Activated CD8-positive, alpha-beta memory T cell treated with anti-CD3 and anti-CD28 coated beads for 1 hour (primary cell): ENCODE measurements at regions not wholly inside any gene's neighbourhood (a gene's known extent, or its start where the extent isn't known, plus 50 kb on each side); places are given as distances from the start of the nearest gene placed in this dataset.

ENCODE experiments used
- DNase-seq, 2 donors: peaks; one replicate each; pipeline ENCODE4 v3.0.0-alpha.2; 2020; ENCODE audit warnings: low read depth in 1 of 2; ENCODE audit errors: extremely low read depth in 1 of 2

DNA sequence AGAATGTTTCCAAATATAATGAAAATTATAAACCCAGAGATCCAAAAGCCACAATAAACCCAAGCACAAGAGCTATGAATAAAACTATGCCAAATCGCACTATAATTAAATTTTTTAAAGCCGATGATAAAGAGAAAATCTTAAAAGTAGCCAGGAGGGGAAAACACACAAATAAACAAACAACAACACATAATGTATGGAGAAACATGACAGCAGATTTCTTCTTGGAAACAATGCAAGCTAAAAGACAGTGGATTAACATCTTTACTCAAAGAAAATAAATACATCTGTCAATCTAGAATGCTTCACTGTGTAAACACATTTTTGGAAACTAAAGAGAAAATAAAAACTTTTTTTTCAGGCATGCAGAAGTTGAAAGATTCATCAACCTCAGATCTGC lies 53.0 kb upstream of the SMOX start:
- DNase-seq, result no peak

DNA sequence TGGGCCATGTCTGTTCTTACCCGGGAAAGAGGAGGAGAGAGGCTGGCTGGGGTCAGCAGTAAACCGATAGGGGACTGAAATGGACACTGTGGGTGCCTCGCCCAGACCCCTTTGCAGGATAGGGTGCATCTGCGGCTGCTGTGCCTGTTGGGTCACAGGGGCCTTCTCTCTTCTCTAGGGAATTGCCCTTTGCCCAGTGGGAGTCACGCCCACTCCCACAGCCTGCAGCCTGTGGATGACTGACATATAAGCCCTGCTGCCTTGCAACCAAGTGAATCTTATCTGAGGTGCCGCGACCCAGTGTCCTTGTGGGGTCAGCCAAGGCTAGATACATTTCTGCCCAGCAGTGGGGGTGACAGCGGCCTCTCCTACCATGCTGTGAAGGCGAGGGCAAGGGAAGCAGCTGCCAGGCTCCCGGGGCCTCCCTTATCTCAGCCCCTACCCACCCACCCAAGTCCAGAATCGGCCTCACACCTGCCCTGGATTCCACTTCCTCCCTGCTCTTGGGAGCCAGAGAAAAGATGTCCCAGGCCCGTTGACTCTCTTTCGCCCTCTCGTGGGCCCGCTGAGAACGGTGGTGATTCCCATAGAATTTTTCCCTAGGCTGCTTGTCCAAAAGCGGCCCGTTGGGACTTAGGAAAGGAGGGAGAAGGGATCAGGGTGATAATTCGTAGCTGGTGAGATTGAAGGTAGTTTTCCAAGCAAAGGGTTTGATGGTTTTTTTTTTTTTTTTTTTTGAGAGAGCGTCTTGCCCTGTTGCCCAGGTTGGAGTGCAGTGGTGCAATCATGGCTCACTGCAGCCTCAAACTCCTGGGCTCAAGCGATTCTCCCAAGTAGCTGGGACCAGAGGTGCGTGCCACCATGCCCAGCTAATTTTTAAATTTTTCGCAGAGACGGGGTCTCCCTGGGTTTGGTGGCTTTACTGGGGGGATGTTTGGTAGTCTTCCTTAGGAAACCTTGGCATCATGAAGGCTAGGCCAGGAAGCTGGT lies 56.8 kb upstream of the SMOX start:
- DNase-seq, result peak in 1 of 2 donors; percentile 20

DNA sequence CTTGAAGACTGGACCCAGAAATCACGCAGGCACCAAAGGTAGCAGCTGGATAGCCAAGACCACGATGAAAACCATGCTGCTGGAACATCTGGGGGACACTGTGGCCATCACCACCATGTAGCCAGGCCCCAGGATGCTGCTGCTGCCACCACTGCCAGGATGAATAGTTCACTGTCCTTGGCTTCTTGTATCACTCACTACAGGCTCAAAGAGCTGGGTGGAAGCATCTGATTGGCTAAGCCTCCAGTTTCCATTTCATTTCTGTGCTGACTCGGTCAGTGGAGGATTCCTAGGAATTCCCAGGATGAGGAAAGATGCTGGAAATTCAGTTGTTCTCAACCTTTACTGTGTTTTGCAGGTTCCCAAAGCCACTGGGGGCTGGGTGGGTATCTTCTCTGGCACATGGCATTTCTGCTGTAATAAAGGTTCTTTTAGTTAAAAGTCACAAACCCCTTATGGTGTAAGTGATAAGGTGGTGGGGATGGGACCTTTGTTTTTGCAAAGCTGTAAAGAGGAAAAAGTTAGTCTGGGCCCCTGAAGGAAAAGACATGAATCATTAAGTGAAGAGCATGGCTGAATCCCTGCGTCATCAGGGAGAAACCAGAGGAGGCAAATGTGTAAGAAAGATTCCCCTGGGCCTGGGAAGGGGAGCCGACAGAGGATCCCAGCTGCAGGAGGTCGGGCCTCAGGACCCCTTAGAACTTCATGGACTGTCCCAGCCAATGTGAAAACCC lies 57.7 kb upstream of the SMOX start:
- DNase-seq, result no peak

DNA sequence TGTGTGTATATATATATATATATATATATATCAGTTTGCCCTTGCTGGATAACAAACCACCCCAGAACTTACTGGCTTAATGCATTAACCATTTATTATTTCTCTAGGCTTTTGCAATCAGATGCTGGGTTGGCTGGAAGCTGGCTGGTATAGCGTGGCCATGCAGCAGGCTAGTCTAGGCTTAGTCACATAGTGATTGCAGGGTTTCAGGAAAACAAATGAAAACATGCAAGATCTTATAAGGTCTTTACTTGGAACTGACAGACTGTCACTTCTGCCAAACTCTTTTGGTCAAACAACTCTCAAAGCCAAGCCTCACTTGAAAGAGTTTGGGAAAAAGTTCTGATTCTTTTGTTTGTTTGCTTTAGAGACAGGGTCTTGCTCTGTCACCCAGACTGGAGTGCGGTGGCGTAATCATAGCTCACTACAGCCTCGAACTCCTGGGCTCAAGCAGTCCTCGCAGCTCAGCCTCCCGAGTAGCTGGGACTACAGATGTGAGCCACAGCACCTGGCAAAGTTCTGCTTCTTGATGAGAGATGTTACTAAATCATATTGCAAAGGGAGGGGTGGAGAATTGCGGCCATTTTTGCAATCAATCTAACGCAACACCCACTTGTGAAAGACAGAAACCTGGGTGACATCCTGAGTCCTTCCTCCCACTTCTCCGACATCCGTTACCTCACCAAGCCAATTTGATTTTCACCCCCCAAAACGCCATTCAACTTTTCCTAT lies 58.7 kb upstream of the SMOX start:
- DNase-seq, result no peak

DNA sequence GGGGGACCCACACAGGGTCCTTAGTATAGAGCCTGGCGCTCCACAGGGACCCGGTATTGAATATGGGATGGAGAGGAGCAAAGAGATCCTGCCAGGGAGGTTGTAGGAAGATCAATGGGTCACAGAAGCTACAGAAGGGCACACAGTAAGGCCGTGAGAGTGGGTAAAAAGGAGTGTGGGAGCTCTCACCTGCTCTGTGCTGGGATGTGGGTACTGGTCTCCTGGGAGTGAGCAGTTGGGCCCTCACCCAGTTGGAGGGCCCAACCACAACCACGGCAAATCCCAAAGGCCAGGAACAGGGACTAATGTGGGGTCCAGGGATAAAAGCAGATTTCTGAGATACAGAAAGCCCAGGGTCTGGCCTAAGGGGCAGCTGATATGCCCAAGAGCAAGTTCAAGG lies 59.9 kb upstream of the SMOX start:
- no peak for DNase-seq

DNA sequence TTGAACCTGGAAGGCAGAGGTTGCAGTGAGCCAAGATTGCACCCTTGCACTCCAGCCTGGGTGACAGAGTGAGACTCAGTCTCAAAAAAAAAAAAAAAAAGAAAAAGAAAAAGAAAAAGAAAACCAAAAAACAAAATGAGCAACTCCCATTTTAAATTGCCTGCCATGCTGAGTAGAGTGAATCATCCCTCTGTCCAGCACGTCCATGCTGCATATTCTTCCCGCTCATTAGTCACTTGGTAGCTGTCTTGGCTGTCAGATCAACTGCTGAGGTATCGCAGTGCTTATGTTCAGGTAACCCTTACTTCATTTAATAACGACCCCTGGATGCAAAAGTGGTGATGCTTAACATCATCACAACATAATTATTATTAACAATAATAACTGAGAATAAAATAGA lies 60.7 kb upstream of the SMOX start:
- DNase-seq, result no peak

DNA sequence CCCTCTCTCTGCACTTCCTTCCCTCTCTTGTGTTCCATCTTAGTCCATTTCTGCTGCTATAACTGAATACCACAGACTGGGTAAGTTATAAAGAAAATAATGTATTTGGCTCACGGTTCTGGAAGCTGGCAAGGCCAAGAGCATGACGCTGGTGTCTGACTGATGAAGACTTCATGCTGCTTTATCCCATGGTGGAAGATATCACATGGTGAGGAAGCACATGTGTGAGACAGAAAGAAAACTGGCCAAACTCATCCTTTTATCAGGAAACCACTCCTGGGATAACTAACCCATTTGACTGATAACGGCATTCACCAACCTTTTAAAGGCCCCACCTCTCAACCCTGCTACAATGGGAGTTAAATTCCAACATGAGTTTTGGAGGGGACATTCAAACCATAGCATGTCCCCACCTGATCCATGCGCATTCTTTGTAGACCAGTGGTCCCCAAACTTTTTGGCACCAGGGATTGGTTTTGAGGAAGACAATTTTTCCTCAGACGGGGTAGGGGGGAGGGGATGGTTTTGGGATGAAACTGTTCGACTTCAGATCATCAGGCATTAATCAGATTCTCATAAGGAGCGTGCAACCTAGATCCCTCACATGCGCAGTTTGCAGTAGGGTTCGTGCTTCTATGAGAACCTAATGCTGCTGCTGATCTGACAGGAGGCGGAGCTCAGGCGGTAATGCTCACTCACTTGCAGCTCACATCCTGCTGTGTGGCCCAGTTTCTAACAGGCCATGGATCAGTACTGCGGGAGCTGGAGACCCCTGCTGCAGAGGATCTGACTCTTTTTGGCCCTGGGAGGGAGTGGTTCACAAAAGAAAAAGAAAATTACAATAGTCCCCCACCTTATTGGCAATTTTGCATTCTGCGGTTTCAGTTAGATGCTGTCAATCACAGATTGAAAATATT lies 61.6 kb upstream of the SMOX start:
- no peak for DNase-seq

DNA sequence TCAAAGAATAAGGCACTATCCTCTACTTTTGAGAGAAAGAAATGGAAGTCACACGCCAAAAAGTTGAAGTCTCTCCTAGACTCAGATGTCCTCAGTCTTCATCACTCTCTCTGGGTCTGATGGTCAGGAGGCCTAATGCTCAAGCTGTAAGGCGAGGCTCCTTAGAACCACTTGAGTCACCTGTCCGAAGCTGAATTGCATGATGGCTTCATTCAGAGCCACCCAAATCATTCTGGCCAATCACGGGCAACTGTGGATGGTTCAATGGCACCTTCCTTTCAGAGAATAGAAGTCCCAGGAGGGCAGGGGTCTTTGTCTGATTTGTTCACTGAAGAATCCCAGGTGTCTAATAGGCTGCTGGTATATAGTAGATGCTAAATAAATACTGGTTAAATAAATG lies 63.9 kb upstream of the SMOX start:
- DNase-seq, result no peak

DNA sequence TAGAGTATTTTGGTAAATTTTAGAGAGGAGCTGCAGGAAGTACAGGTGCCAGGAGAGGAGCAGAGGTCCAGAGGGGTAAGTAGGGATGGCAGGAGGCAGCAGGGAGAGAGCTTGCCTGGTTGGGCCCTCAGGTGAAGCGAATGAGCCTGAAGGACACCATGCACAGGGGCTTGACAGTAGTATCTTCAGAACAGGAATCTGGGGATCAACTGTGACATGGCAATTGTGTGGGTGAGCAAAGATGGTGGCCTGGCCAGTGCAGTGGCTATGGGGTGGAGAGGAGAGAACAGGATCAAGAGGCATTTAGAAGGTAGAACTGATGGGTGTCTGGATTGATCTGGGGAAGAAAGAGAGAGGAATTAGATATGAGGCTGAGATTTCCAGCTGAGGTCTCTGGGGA lies 64.5 kb upstream of the SMOX start:
- no peak for DNase-seq

DNA sequence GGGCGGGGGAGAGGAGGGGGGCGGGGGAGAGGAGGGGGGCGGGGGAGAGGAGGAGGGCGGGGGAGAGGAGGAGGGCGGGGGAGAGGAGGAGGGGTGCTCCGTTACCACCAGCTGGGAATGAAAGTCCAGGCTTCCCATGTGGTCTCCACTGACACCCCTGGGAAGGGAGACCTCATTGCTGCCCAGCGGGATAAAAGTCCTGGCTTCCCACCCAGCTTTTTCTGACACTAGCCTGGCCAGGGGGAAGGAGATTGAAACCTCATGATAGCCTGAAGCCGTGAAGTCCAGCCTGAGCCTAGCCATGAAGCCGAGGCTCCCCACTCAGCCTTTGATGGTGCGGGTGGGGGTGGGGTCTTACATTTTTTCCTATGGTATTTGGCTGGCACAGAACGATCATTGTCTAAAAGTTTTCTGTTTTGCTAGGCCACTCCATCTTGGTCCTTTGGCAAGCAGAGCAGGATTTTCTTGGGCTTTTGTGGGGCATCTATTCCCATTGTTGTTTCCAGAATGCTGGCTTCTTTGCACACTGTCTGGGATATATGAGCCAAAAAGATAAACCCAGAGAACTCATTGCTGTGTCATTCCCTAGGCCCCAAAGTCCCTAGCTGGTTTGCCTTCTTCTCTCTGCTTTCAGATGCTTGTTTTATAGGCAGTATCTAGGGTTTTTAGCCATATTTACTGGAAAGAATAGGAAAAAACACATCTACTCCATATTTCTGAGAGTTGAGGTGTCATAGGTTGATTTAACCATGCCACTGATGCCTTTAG lies 65.3 kb upstream of the SMOX start:
- DNase-seq, result no peak

DNA sequence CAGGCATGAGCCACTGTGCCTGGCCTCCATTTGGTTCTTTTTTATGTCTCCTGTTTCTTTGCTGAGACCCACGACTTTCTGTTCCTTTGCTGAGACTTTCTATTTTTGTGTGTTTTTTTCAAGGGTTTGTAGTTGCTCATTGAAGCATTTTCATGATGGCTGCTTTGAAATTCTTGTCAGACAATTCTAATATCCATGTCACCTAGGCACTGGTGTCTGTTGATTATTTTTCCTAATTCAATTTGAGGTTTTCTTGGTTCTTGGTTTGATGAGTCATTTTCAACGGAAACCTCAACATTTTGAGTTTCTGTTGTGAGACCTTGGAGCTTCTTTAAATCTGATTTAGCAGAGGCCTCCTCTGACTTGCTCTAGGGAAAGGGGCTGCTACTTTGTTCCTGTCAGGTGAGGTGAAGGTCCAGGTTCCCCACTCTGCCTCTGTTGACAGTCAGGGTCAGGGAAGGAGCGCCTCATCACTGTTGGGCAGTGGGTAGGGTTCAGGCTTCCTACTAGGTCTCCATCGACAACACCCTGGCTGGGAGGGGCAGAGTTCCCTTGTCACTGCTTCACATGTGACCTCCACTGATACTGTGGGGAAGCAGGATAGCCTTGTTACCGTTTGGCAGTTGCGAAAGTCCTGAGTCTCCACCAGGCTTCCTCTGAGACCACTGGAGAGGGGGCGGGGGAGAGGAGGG lies 66.1 kb upstream of the SMOX start:
- peak in 1 of 2 donors; percentile 11 for DNase-seq

DNA sequence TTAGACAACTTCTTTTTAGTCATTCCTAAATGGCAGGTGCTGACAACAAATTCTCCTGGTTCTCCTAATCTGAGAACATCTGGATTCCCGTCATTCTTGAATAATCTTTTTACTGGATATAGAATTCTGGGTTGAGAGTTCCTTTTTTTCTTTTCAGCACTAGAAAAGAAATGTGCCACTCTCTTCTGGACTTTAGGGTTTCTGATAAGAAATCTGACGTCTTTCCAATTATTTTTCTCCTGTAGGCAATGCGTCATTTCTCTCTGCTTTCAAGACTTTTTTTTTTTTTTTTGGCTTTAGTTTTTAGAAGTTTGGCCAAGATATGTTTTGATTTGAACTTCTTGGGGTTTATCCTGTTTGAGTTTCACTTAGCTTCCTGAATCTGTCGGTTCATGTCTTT lies 66.1 kb upstream of the RNF24 start:
- no peak for DNase-seq

DNA sequence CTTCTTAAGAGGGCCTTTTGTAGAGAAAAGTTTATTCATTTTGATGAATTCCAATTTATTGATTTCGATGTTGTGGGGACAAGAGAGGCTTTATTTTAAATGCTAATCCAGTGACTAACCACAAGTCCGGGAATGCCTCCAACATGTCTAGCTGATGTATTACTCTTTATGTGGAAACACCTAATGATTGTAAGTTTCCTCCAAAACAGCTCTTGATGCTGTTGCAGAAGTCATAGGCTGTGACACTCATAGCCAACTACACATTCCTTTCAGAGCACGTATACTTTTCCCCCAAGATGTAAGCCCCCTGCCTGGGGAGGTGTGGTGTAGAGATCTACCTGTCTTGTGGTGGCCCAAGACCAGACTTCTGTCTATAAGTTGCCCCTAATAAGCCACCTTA lies 61.3 kb upstream of the RNF24 start:
- no peak for DNase-seq

DNA sequence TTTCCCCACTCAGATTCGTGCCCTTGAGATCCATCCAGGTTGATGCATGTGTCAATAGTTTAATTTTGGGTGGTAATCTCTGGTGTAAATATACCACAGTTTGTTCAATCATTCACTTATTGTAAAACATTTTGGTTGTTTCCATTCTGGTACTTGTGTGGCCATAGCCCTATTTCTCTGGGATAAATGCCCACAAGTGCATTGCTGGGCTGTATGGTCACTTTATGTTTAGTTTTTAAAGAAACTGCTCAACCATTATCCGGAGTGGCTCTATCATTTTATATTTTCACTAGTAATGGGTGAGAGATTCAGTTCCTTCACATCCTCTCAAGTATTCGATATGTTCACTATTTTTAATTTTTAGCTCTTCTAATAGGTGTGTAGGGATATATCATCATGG lies 60.7 kb upstream of the RNF24 start:
- no peak for DNase-seq

DNA sequence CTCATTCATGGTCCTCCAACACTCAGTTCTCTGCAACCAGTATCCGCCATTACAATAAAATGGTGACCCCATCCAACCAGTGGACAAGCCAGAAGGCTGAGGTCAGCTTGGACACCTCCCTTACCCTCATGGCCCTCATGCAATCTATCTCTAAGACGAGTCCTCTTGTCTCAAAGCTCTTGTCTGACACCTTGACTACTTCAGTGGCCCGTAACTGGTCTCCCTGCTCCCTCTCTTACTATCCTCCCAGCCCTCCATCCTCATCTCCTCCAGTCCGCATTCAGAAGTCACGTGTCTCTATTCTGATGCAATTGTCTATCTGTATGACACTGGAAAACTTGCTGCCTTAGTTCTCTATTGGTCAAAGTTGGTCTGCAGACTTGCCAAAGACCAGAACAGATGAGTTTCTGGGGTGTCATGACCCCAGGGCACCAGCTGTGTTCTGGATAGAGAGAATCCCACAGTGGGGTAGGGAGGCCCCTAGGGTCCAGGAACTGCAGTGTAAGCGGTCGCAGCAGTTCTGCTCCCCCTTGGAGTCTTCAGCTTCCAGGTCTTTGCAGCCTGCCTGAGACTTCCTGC lies 59.6 kb upstream of the RNF24 start:
- no peak for DNase-seq

DNA sequence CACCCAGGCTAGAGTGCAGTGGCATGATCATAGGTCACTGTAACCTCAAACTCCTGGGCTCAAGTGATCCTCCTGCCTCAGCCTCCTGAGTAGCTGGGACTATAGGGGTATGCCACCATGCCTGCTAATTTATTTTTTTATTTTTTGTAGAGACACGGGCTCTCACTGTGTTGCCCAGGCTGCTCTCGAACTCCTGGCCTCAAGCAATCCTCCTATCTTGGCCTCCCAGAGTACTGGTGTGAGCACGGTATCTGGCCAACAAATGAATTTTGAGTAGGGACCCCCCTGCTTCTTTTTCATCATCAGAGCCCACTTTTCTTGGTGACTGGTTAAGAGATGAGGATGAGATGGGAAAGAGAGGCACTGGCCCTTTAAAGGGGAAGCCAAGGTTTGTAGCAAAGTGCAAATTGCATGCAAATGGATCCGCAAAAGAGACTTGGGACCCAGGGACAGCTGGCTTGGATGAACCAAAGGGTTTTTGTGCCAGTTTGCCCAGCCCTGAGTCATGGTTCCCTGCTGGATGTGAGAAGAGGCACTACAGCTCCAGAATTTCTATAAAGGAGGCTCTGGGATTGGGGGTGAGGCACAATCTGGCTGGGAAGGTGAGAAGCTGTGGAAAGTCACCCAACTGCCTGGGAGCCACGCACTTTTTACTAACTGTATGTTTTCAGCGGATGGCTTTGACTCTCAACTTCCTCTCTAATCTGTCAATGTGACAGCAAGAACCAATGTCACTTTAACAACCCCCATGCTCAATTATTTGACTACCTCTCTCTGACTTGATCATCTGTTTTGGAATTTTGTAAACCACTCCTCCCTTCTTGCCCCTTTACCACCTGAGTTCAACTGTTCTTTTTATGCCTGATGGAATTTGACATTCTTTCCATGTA lies 58.7 kb upstream of the RNF24 start:
- no peak for DNase-seq

DNA sequence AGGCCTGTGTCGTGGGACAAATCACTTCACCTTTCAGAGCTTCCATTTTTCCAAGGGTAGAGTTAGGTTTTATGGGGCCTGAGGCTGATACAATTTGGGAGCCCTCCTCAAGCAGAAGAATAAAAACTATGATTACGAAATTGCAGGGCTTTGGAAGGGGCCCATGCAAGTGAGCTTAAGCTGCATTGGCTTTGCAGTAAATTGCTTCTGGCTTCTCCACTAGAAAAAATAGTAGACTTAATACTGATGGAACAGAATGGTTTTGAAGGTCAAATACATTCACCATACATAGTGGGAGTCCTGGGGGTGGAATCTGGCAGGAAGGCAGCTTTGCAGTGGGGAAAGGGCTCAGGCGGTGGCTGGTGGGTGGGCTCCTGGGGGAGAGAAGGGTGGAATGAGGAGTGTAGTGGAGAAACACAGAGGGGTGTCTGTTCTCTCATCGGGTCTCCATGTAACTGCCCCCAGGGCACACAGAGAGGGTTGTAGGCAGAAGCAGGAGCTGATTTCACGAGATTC lies 55.9 kb upstream of the RNF24 start:
- no peak for DNase-seq
